A673 (cell line): ENCODE measurements at regions not wholly inside any gene's neighbourhood (a gene's known extent, or its start where the extent isn't known, plus 50 kb on each side); places are given as distances from the start of the nearest gene placed in this dataset.

Source experiments
- CTCF ChIP-seq: fragments of 300-800, 200-600 bp; sonication (generic); conservative IDR thresholded peaks from 2 replicates; pipeline ENCODE4 v1.5.1; 2017; ENCODE audit warnings: low read depth, mild to moderate bottlenecking, antibody characterized with exemption, low read length, moderate library complexity, mixed read lengths
- EZH2 ChIP-seq: fragments of 200-600 bp; sonication (generic); IDR thresholded peaks from 2 replicates; pipeline ENCODE4 v1.6.1; 2017; ENCODE audit warnings: borderline replicate concordance, low read depth, mild to moderate bottlenecking, mixed read lengths, antibody characterized with exemption, low read length; ENCODE audit not compliant: poor library complexity, severe bottlenecking

GRCh38 chr10:2844925-2845324 lies 222.4 kb upstream of the PFKP start:
- no peak for TF ChIP-seq CTCF
- no peak for TF ChIP-seq EZH2
